Mesenchymal stem cell (in vitro differentiated cells and primary cell): ENCODE measurements at regions not wholly inside any gene's neighbourhood (a gene's known extent, or its start where the extent isn't known, plus 50 kb on each side); places are given as distances from the start of the nearest gene placed in this dataset.

Experiments
- DNase-seq: peaks from one replicate; pipeline ENCODE4 v3.0.0-alpha.2; 2013
- H2AFZ ChIP-seq: one replicate; pipeline ENCODE4 v1.6.1; 2013; ENCODE audit warnings: low read depth, mild to moderate bottlenecking, control low read depth, inconsistent platforms, low read length, moderate library complexity
- H2AK5ac ChIP-seq: 2 replicates; pipeline ENCODE4 v1.6.1; 2013; ENCODE audit warnings: low read length, moderate library complexity, mild to moderate bottlenecking, inconsistent platforms; ENCODE audit not compliant: severe bottlenecking
- H2BK120ac ChIP-seq: one replicate; pipeline ENCODE4 v1.6.1; 2013; ENCODE audit warnings: low read depth, mild to moderate bottlenecking, inconsistent platforms, low read length, moderate library complexity
- H2BK12ac ChIP-seq, 2 experiments: one replicate each; pipeline ENCODE4 v1.6.1; 2013; ENCODE audit warnings: inconsistent platforms in 2 of 2, low read length in 2 of 2, mild to moderate bottlenecking in 2 of 2, moderate library complexity in 2 of 2, control low read depth in 1 of 2
- H2BK15ac ChIP-seq: one replicate; pipeline ENCODE4 v1.6.1; 2013; ENCODE audit warnings: mild to moderate bottlenecking, low read depth, inconsistent platforms; ENCODE audit not compliant: poor library complexity, severe bottlenecking
- H2BK5ac ChIP-seq: 2 replicates; pipeline ENCODE4 v1.6.1; 2013; ENCODE audit warnings: low read depth, mild to moderate bottlenecking, low read length, control low read depth, inconsistent platforms; ENCODE audit not compliant: poor library complexity, severe bottlenecking
- H3K14ac ChIP-seq, 2 experiments: one replicate each; pipeline ENCODE4 v1.6.1; 2013; ENCODE audit warnings: inconsistent platforms in 2 of 2, low read length in 2 of 2, control low read depth in 1 of 2, mild to moderate bottlenecking in 1 of 2, moderate library complexity in 1 of 2
- H3K18ac ChIP-seq, 2 experiments: one replicate each; pipeline ENCODE4 v1.6.1; 2013; ENCODE audit warnings: inconsistent platforms in 2 of 2, low read length in 2 of 2, control low read depth in 1 of 2, low read depth in 1 of 2, mild to moderate bottlenecking in 1 of 2
- H3K23ac ChIP-seq, 2 experiments: one replicate each; pipeline ENCODE4 v1.6.1; 2013; ENCODE audit warnings: inconsistent platforms in 2 of 2, low read length in 2 of 2, mild to moderate bottlenecking in 2 of 2, moderate library complexity in 2 of 2, control low read depth in 1 of 2
- H3K27ac ChIP-seq: 2 replicates; pipeline ENCODE4 v1.5.1; 2013; ENCODE audit warnings: mild to moderate bottlenecking, moderate library complexity, low read length, control low read depth, inconsistent platforms; ENCODE audit not compliant: poor library complexity, severe bottlenecking
- H3K27me3 ChIP-seq, 2 experiments: 2 replicates each; pipeline versions ENCODE4 v1.6.1 to v1.7.0; 2013; ENCODE audit warnings: low read length in 2 of 2, mild to moderate bottlenecking in 2 of 2, moderate library complexity in 2 of 2, control low read depth in 1 of 2, inconsistent platforms in 1 of 2; ENCODE audit not compliant: control insufficient read depth in 1 of 2, insufficient read depth in 1 of 2
- H3K36me3 ChIP-seq, 2 experiments: 2 replicates each; pipeline versions ENCODE4 v1.6.1 to v1.7.0; 2013; ENCODE audit warnings: low read length in 2 of 2, control low read depth in 1 of 2, inconsistent platforms in 1 of 2, low read depth in 1 of 2, mild to moderate bottlenecking in 1 of 2; ENCODE audit not compliant: insufficient read depth in 2 of 2, control insufficient read depth in 1 of 2
- H3K4ac ChIP-seq, 2 experiments: one replicate each; pipeline ENCODE4 v1.6.1; 2013; ENCODE audit warnings: inconsistent platforms in 2 of 2, low read length in 2 of 2, mild to moderate bottlenecking in 2 of 2, moderate library complexity in 2 of 2, control low read depth in 1 of 2, low read depth in 1 of 2
- H3K4me1 ChIP-seq: 2 replicates; pipeline ENCODE4 v1.6.1; 2013; ENCODE audit warnings: low read depth, low read length, control low read depth; ENCODE audit not compliant: control insufficient read depth, insufficient read depth
- H3K4me2 ChIP-seq: 2 replicates; pipeline ENCODE4 v1.6.1; 2013; ENCODE audit warnings: low read length, mild to moderate bottlenecking, inconsistent platforms; ENCODE audit not compliant: poor library complexity, severe bottlenecking
- H3K4me3 ChIP-seq, 2 experiments: 2 replicates each; pipeline versions ENCODE4 v1.5.1 to v1.7.0; 2013; ENCODE audit warnings: low read length in 2 of 2, mild to moderate bottlenecking in 2 of 2, control low read depth in 1 of 2, low read depth in 1 of 2; ENCODE audit not compliant: insufficient read depth in 1 of 2
- H3K79me1 ChIP-seq: replicated peaks from 2 replicates; pipeline ENCODE4 v1.6.1; 2013; ENCODE audit warnings: mild to moderate bottlenecking, control low read depth, low read length, inconsistent platforms; ENCODE audit not compliant: poor library complexity, severe bottlenecking
- H3K9ac ChIP-seq: 2 replicates; pipeline ENCODE4 v1.7.0; 2013; ENCODE audit warnings: mild to moderate bottlenecking, low read length, moderate library complexity
- H3K9me3 ChIP-seq: 2 replicates; pipeline ENCODE4 v1.7.0; 2013; ENCODE audit warnings: mild to moderate bottlenecking, low read length; ENCODE audit not compliant: control insufficient read depth
- H4K8ac ChIP-seq: one replicate; pipeline ENCODE4 v1.6.1; 2013; ENCODE audit warnings: inconsistent platforms, mild to moderate bottlenecking, low read length, moderate library complexity
- H4K91ac ChIP-seq: one replicate; pipeline ENCODE4 v1.6.1; 2013; ENCODE audit warnings: mild to moderate bottlenecking, low read length, inconsistent platforms
- WGBS: methylation state at CpG from one replicate; pipeline ENCODE4 v1.1.7; 2013; ENCODE audit warnings: mixed read lengths; 5-methylcytosine and 5-hydroxymethylcytosine counted together

GRCh38 chr13:99075268-99076191, 97.7 kb upstream of the DOCK9 start:
- Histone ChIP-seq H2BK12ac (no peak overlapping the region), H3K79me1 (peaks cover 9% of the 10 kb centered on the region), H3K27me3 (no peaks in the 10 kb centered on the region), H3K9ac (no peak overlapping the region), H3K27ac (no peak overlapping the region), H2BK120ac (no peak overlapping the region), H3K4ac (no peak overlapping the region), H3K4me2 (no peak overlapping the region), H3K9me3 (peaks cover 16% of the 10 kb centered on the region), H3K14ac (no peak overlapping the region), H3K18ac (no peak overlapping the region), H2AK5ac (no peak overlapping the region), H4K8ac (no peak overlapping the region), H3K36me3 (no peaks in the 10 kb centered on the region), H3K4me1 (no peaks in the 10 kb centered on the region), H2BK15ac (no peak overlapping the region), H2AFZ (no peak overlapping the region), H3K23ac (no peak overlapping the region), H2BK5ac (no peak overlapping the region), H4K91ac (no peak overlapping the region), H3K4me3 (no peak overlapping the region)
- DNase-seq = no peak
- no CpG with 5 or more reads among the region's 1 CpG for WGBS

- H3K4ac ChIP-seq = no peak overlapping the region
- no peak overlapping the region for H3K4me2 ChIP-seq
- H2BK15ac ChIP-seq = no peak overlapping the region
- no peaks in the 10 kb centered on the region for H3K27me3 ChIP-seq
- no peak for DNase-seq
- no peak overlapping the region for H3K4me3 ChIP-seq
- H3K14ac ChIP-seq = no peak overlapping the region
- peaks cover 16% of the 10 kb centered on the region for H3K9me3 ChIP-seq
- no peak overlapping the region for H3K23ac ChIP-seq
- H3K4me1 ChIP-seq = no peaks in the 10 kb centered on the region
- H3K18ac ChIP-seq = no peak overlapping the region
- H2AK5ac ChIP-seq = no peak overlapping the region
- H2BK12ac ChIP-seq = no peak overlapping the region
- H4K8ac ChIP-seq = no peak overlapping the region
- H2AFZ ChIP-seq = no peak overlapping the region
- no peak overlapping the region for H4K91ac ChIP-seq
- H3K36me3 ChIP-seq = no peaks in the 10 kb centered on the region
- WGBS = 89% methylated on average over 8 of the region's 8 CpGs
- no peak overlapping the region for H3K27ac ChIP-seq
- H2BK5ac ChIP-seq = no peak overlapping the region
- H3K79me1 ChIP-seq = peaks cover 8% of the 10 kb centered on the region
- H2BK120ac ChIP-seq = no peak overlapping the region
- H3K9ac ChIP-seq = no peak overlapping the region
Measured at GRCh38 chr13:99078017-99078771, 100.3 kb upstream of the DOCK9 start.

GRCh38 chr13:99080131-99080530, 102.3 kb upstream of the DOCK9 start:
- H3K27ac ChIP-seq = no peak overlapping the region
- H2BK12ac ChIP-seq = no peak overlapping the region
- no peak overlapping the region for H3K9ac ChIP-seq
- H2AFZ ChIP-seq = no peak overlapping the region
- H4K8ac ChIP-seq = no peak overlapping the region
- 100% methylated on average over 1 of the region's 2 CpGs for WGBS
- H3K79me1 ChIP-seq = peaks cover 10% of the 10 kb centered on the region
- no peak overlapping the region for H3K4me3 ChIP-seq
- H3K14ac ChIP-seq = no peak overlapping the region
- no peak for DNase-seq
- no peaks in the 10 kb centered on the region for H3K36me3 ChIP-seq
- H2BK5ac ChIP-seq = no peak overlapping the region
- no peak overlapping the region for H3K23ac ChIP-seq
- H4K91ac ChIP-seq = no peak overlapping the region
- no peak overlapping the region for H3K18ac ChIP-seq
- no peak overlapping the region for H2BK15ac ChIP-seq
- no peaks in the 10 kb centered on the region for H3K4me1 ChIP-seq
- H3K4ac ChIP-seq = no peak overlapping the region
- H2BK120ac ChIP-seq = no peak overlapping the region
- no peak overlapping the region for H3K4me2 ChIP-seq
- no peaks in the 10 kb centered on the region for H3K27me3 ChIP-seq
- H2AK5ac ChIP-seq = no peak overlapping the region
- no peaks in the 10 kb centered on the region for H3K9me3 ChIP-seq

- no peak for DNase-seq
- H3K14ac ChIP-seq = no peak overlapping the region
- no peak overlapping the region for H2BK5ac ChIP-seq
- no peak overlapping the region for H2AK5ac ChIP-seq
- H3K9me3 ChIP-seq = no peaks in the 10 kb centered on the region
- WGBS = 89% methylated on average over 1 of the region's 2 CpGs
- H4K8ac ChIP-seq = peak overlapping the region; percentile 30
- H4K91ac ChIP-seq = no peak overlapping the region
- H2BK15ac ChIP-seq = no peak overlapping the region
- no peak overlapping the region for H2BK120ac ChIP-seq
- H3K4me1 ChIP-seq = peaks cover 18% of the 10 kb centered on the region
- no peak overlapping the region for H3K23ac ChIP-seq
- H3K27me3 ChIP-seq = no peaks in the 10 kb centered on the region
- H3K36me3 ChIP-seq = no peaks in the 10 kb centered on the region
- no peak overlapping the region for H2BK12ac ChIP-seq
- no peak overlapping the region for H2AFZ ChIP-seq
- no peak overlapping the region for H3K4ac ChIP-seq
- no peak overlapping the region for H3K4me3 ChIP-seq
- H3K4me2 ChIP-seq = no peak overlapping the region
- H3K79me1 ChIP-seq = peaks cover 11% of the 10 kb centered on the region
- no peak overlapping the region for H3K27ac ChIP-seq
- no peak overlapping the region for H3K18ac ChIP-seq
- H3K9ac ChIP-seq = no peak overlapping the region
Measured at GRCh38 chr13:99083981-99084380, 106.1 kb upstream of the DOCK9 start.
